Thoracic aorta (tissue), 2 donors: ENCODE measurements at regions not wholly inside any gene's neighbourhood (a gene's known extent, or its start where the extent isn't known, plus 50 kb on each side); places are given as distances from the start of the nearest gene placed in this dataset.

Source experiments
- ATAC-seq: fragments of 150-250 bp; one replicate; pipeline ENCODE4 v1.8.0; 2017; ENCODE audit warnings: low read depth; ENCODE audit not compliant: insufficient number of reproducible peaks, low FRiP score
- DNase-seq: peaks from one replicate; pipeline ENCODE4 v3.0.0-alpha.2; 2020; ENCODE audit warnings: low spot score
- H3K27ac ChIP-seq, 2 donors: fragments of 200-600 bp; sonication (generic); 1 replicate in 1 of 2; 2 replicates in 1 of 2; pipeline ENCODE4 v1.5.1; 2016; ENCODE audit warnings: mild to moderate bottlenecking in 2 of 2, moderate library complexity in 2 of 2
- H3K27me3 ChIP-seq: fragments of 200-600 bp; sonication (generic); replicated peaks from 2 replicates; pipeline ENCODE4 v1.6.0; 2016; ENCODE audit warnings: mild to moderate bottlenecking; ENCODE audit not compliant: insufficient read depth
- H3K36me3 ChIP-seq: fragments of 200-600 bp; sonication (generic); one replicate; pipeline ENCODE4 v1.5.1; 2016
- H3K4me1 ChIP-seq, 2 donors: fragments of 200-600 bp; sonication (generic); 1 replicate in 1 of 2; 2 replicates in 1 of 2; pipeline versions ENCODE4 v1.5.1 to v1.6.0; 2016; ENCODE audit warnings: low read depth in 2 of 2, mild to moderate bottlenecking in 1 of 2; ENCODE audit not compliant: control insufficient read depth in 1 of 2
- H3K4me3 ChIP-seq: fragments of 200-600 bp; sonication (generic); 2 replicates; pipeline ENCODE4 v1.5.1; 2016; ENCODE audit warnings: mild to moderate bottlenecking
- H3K9me3 ChIP-seq: fragments of 200-600 bp; sonication (generic); 2 replicates; pipeline ENCODE4 v1.5.1; 2016
- TF ChIP-seq, protein P1 (sequence below): fragments of 200-600 bp; sonication (generic); IDR thresholded peaks from one replicate; pipeline ENCODE4 v1.5.1; 2019; ENCODE audit warnings: antibody characterized with exemption

DNA sequence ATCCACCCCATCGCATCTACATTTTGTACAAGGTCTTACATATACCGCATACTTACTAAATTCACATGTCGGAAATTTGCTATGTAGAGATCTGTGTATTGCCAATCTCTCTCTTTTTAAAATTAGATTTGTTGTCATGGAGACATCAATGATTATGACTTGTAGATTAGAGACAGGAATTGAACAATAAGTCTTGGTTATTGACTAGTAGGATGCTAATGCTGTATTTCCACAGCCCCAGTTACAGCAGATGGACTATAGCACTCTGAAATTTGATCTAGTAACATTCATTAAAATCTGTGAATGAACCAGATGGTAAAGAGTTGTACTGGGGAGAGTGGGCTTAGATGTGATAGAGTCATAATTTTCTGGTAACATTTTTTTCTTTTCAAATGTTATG is 805.7 kb downstream of the SLC4A3 start:
- no peaks in the 10 kb centered on the region for H3K4me1 ChIP-seq
- TF ChIP-seq, protein P1, sequence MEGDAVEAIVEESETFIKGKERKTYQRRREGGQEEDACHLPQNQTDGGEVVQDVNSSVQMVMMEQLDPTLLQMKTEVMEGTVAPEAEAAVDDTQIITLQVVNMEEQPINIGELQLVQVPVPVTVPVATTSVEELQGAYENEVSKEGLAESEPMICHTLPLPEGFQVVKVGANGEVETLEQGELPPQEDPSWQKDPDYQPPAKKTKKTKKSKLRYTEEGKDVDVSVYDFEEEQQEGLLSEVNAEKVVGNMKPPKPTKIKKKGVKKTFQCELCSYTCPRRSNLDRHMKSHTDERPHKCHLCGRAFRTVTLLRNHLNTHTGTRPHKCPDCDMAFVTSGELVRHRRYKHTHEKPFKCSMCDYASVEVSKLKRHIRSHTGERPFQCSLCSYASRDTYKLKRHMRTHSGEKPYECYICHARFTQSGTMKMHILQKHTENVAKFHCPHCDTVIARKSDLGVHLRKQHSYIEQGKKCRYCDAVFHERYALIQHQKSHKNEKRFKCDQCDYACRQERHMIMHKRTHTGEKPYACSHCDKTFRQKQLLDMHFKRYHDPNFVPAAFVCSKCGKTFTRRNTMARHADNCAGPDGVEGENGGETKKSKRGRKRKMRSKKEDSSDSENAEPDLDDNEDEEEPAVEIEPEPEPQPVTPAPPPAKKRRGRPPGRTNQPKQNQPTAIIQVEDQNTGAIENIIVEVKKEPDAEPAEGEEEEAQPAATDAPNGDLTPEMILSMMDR: no peak
- H3K4me3 ChIP-seq: no peak overlapping the region
- DNase-seq (no peak), ATAC-seq (no peak)
- H3K27me3 ChIP-seq: no peaks in the 10 kb centered on the region
- no peaks in the 10 kb centered on the region for H3K9me3 ChIP-seq
- no peaks in the 10 kb centered on the region for H3K36me3 ChIP-seq
- no peak overlapping the region for H3K27ac ChIP-seq

DNA sequence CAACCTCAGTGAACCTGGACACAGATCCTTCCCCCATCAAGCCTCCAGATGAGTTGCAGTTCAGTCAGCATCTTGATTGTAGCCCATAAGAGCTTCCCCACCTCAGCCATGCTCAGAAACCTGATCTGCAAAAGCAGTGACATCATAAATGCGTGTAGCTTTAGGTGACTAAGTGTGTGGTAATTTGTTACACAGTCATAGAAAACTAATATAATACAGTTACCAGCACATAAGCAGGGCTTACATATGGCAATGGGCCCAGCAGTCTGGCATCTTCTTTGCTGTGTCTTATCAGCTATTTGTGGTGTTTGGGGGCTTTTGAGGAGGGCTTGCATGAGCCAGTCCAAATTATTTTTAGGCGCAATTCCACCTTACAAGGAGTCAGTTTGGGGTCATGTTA is 807.0 kb downstream of the SLC4A3 start:
- Histone ChIP-seq H3K27me3 (no peaks in the 10 kb centered on the region), H3K4me1 (no peaks in the 10 kb centered on the region), H3K4me3 (no peak overlapping the region), H3K27ac (no peak overlapping the region), H3K36me3 (no peaks in the 10 kb centered on the region), H3K9me3 (no peaks in the 10 kb centered on the region)
- ATAC-seq: no peak
- DNase-seq: no peak
- TF ChIP-seq, protein P1: no peak

DNA sequence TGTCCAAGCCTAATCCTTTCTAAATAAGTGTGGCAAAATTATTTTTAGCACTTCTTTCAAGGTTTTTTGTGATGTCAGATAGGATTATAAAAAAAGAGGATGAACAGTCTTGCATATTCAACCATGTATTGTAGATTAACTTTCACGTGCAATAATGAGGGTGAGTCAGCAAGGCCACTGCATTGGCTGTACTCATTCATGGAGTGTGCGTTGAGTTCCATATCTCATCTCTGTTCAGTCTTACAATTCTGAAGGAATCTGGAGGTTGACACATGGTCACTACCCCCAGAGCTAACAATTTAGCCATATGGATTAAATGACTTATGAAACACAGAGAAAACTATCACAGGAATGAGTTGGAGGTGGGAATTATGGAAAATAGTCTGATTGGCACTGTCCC is 810.5 kb downstream of the SLC4A3 start:
- H3K27ac ChIP-seq: no peak overlapping the region
- no peak for ATAC-seq
- no peaks in the 10 kb centered on the region for H3K4me1 ChIP-seq
- DNase-seq: no peak
- TF ChIP-seq, protein P1: no peak
- no peak overlapping the region for H3K4me3 ChIP-seq
- no peaks in the 10 kb centered on the region for H3K36me3 ChIP-seq
- H3K9me3 ChIP-seq: no peaks in the 10 kb centered on the region
- no peaks in the 10 kb centered on the region for H3K27me3 ChIP-seq

DNA sequence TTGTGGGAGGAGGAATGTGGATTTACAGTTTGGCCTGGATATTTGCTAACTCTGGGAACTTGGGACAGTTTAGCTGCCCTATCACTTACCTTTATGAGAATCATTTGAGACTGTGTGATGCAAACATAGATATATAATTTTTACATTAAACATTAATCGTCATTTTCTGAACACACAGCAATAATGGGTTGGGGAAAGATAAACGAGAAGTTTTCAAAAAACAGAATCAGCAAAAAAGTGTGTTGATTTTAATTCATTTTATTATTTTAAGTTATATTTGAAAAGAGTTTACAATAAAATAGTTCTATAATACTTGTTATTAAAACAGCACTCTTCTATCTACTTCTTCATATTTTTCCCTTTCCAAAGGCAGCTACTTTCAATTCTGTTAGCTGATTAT is 813.3 kb downstream of the SLC4A3 start:
- DNase-seq: no peak
- Histone ChIP-seq H3K4me1 (no peaks in the 10 kb centered on the region), H3K36me3 (no peaks in the 10 kb centered on the region), H3K27me3 (no peaks in the 10 kb centered on the region), H3K9me3 (no peaks in the 10 kb centered on the region), H3K4me3 (no peak overlapping the region), H3K27ac (no peak overlapping the region)
- TF ChIP-seq, protein P1: no peak
- no peak for ATAC-seq

DNA sequence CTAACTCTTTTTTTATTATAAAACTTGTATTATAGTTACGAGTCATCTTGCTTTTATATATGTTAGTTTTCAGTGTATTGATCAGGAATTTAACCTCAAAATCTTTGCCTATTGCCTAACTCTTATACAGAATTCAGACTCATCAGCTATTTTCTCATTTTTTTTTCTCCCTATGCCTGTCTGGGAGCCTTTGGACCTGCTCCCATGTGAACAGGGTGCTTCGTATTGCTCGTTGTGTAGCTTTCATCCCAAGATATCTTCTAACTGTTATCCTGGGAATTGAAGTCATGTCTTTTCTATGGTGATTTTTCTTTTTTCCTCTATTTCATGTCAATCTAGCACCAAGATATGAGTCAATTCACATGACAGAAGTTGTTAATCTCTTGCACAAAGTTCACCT is 814.0 kb downstream of the SLC4A3 start:
- Histone ChIP-seq H3K27me3 (no peaks in the 10 kb centered on the region), H3K4me1 (no peaks in the 10 kb centered on the region), H3K36me3 (no peaks in the 10 kb centered on the region), H3K4me3 (no peak overlapping the region), H3K27ac (no peak overlapping the region), H3K9me3 (no peaks in the 10 kb centered on the region)
- TF ChIP-seq, protein P1: no peak
- ATAC-seq (no peak), DNase-seq (no peak)
